PC-9 (cell line): ENCODE measurements at regions not wholly inside any gene's neighbourhood (a gene's known extent, or its start where the extent isn't known, plus 50 kb on each side); places are given as distances from the start of the nearest gene placed in this dataset.
"Not testable (repeated sequence)": the region's sequence is repeated elsewhere in the genome, so short reads cannot be mapped to it uniquely, and the experiment has no call there.

Source experiments
- BruUV-seq: library from RNA; stranded (reverse); fragments of 400-500 nt; replicated peaks from 2 replicates; lab custom pipeline; 2021; lab: Mats Ljungman, UMichigan
- CTCF ChIA-PET: fragments of 300-600 bp; sonication (Branson Sonifier 250); formaldehyde crosslinking; loops from one replicate; lab custom pipeline; 2022; ENCODE audit warnings: antibody characterized with exemption; lab: Charles Lee
- POLR2A ChIA-PET: fragments of 300-600 bp; sonication (Branson Sonifier 250); formaldehyde crosslinking; loops from one replicate; lab custom pipeline; 2022; ENCODE audit warnings: antibody characterized with exemption; ENCODE audit not compliant: unreplicated experiment; lab: Charles Lee
- DNase-seq, 2 experiments: peaks; one replicate each; pipeline versions ENCODE4 v3.0.0 to v3.0.0-alpha.2; 2015 to 2022; ENCODE audit warnings: mixed read lengths in 1 of 2
- H2AFZ ChIP-seq: fragments of 200-600 bp; sonication (generic); 2 replicates; pipeline ENCODE4 v1.8.1; 2017; ENCODE audit warnings: antibody characterized with exemption
- H3F3A ChIP-seq: fragments of 200-600 bp; sonication (generic); 2 replicates; pipeline ENCODE4 v1.8.1; 2017; ENCODE audit warnings: antibody characterized with exemption, mild to moderate bottlenecking, low read depth; ENCODE audit not compliant: insufficient read depth
- H3K27ac ChIP-seq: fragments of 200-600 bp; sonication (generic); 2 replicates; pipeline ENCODE4 v1.6.1; 2016; ENCODE audit warnings: mixed run types
- H3K27me3 ChIP-seq: fragments of 200-600 bp; sonication (generic); 2 replicates; pipeline ENCODE4 v1.6.1; 2016; ENCODE audit warnings: low read depth, mixed run types; ENCODE audit not compliant: insufficient read depth
- H3K36me3 ChIP-seq: fragments of 200-600 bp; sonication (generic); 2 replicates; pipeline ENCODE4 v1.6.1; 2016; ENCODE audit warnings: low read depth, mixed run types
- H3K4me1 ChIP-seq: fragments of 200-600 bp; sonication (generic); replicated peaks from 2 replicates; pipeline ENCODE4 v1.6.1; 2016; ENCODE audit warnings: mixed run types; ENCODE audit not compliant: insufficient read depth
- H3K4me2 ChIP-seq: fragments of 200-600 bp; sonication (generic); 2 replicates; pipeline ENCODE4 v1.6.1; 2017; ENCODE audit warnings: mixed run types
- H3K4me3 ChIP-seq: fragments of 200-600 bp; sonication (generic); 2 replicates; pipeline ENCODE4 v1.6.1; 2016; ENCODE audit warnings: mixed run types
- H3K79me2 ChIP-seq: fragments of 200-600 bp; sonication (generic); 2 replicates; pipeline ENCODE4 v1.6.1; 2017; ENCODE audit warnings: low read depth, mixed run types
- H3K9me2 ChIP-seq: fragments of 200-600 bp; sonication (generic); 2 replicates; pipeline ENCODE4 v1.8.1; 2017; ENCODE audit warnings: mild to moderate bottlenecking; ENCODE audit not compliant: insufficient read depth
- H3K9me3 ChIP-seq: fragments of 200-600 bp; sonication (generic); 2 replicates; pipeline ENCODE4 v1.8.1; 2016; ENCODE audit warnings: low read depth; ENCODE audit not compliant: insufficient read depth
- H4K20me1 ChIP-seq: fragments of 200-600 bp; sonication (generic); 2 replicates; pipeline ENCODE4 v1.8.1; 2017; ENCODE audit not compliant: insufficient read depth
- EZH2 ChIP-seq: fragments of 200-600 bp; sonication (generic); IDR thresholded peaks from 2 replicates; pipeline ENCODE4 v1.8.0; 2017; ENCODE audit warnings: antibody characterized with exemption, low read depth
- intact Hi-C: fragments of 100-400 bp; cut with micrococcal nuclease; formaldehyde crosslinking; loops from one replicate; pipeline ENCODE4 v1.10.0; 2022; ENCODE audit not compliant: unreplicated experiment
- TF ChIP-seq, protein P1 (sequence below): fragments of 200-600 bp; sonication (generic); conservative IDR thresholded peaks from 2 replicates; pipeline ENCODE4 v1.6.1; 2017; ENCODE audit warnings: mixed run types, antibody characterized with exemption, mild to moderate bottlenecking, moderate library complexity

DNA sequence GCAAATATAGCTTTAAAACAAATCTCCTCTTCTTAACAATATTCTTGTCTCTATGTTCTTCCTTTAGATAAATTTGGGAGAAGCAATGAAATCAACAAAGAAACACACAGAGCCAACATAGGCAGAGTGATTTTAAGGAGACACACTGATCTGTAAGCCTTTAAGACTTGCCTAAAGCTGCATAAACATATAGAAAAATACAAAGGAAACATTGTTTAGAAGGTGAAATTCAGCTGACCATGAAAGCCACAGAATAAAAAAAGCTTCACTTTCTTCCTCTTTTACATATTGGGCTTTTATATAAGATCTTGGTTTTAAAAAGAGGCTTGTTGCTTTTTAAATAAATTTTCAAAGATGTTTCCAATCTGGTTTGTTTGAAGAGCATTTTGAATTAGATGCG is 1277.5 kb downstream of the EFNA5 start:
- CTCF ChIA-PET: no interaction called here
- TF ChIP-seq, protein P1, sequence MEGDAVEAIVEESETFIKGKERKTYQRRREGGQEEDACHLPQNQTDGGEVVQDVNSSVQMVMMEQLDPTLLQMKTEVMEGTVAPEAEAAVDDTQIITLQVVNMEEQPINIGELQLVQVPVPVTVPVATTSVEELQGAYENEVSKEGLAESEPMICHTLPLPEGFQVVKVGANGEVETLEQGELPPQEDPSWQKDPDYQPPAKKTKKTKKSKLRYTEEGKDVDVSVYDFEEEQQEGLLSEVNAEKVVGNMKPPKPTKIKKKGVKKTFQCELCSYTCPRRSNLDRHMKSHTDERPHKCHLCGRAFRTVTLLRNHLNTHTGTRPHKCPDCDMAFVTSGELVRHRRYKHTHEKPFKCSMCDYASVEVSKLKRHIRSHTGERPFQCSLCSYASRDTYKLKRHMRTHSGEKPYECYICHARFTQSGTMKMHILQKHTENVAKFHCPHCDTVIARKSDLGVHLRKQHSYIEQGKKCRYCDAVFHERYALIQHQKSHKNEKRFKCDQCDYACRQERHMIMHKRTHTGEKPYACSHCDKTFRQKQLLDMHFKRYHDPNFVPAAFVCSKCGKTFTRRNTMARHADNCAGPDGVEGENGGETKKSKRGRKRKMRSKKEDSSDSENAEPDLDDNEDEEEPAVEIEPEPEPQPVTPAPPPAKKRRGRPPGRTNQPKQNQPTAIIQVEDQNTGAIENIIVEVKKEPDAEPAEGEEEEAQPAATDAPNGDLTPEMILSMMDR: no peak
- POLR2A ChIA-PET: no interaction called here
- Histone ChIP-seq H3F3A (peaks cover 11% of the 10 kb centered on the region; the same call in 1 of the 2 replicates), H3K4me3 (no peak overlapping the region), H2AFZ (no peak overlapping the region), H3K27ac (no peak overlapping the region), H3K4me2 (no peak overlapping the region), H3K36me3 (no peaks in the 10 kb centered on the region), H3K79me2 (no peaks in the 10 kb centered on the region), H4K20me1 (no peaks in the 10 kb centered on the region), H3K27me3 (no peaks in the 10 kb centered on the region), H3K9me3 (peaks cover 4% of the 10 kb centered on the region; the same call in 1 of the 2 replicates), H3K4me1 (peaks cover 14% of the 10 kb centered on the region), H3K9me2 (no peaks in the 10 kb centered on the region; the same call in 1 of the 2 replicates)
- intact Hi-C loops: no loop called here
- no TSS peak for BruUV-seq
- no peak for DNase-seq

DNA sequence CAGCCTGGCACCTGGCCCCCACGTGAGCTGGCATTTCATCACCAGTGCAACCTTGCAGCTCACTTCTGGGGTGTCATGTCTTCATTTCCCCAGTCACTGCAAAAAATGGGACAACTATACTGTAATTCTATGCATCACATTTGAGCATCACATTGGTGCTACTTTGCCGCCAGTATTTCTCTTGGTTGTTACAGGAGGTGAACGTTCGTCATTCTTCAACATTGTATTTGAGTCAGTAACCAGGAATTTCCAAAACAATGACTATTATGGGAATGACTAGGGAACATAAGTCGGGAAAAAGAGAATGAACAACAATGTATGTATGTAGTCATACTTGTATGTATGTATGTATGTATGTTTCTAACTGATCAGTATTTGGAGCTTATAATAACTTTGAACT is 1278.0 kb downstream of the EFNA5 start:
- Histone ChIP-seq H3F3A (peaks cover 6% of the 10 kb centered on the region; the same call in 1 of the 2 replicates), H3K79me2 (no peaks in the 10 kb centered on the region), H3K27ac (no peak overlapping the region), H3K9me3 (no peaks in the 10 kb centered on the region), H3K4me2 (no peak overlapping the region), H3K4me3 (no peak overlapping the region), H4K20me1 (no peaks in the 10 kb centered on the region), H3K27me3 (no peaks in the 10 kb centered on the region), H3K4me1 (peaks cover 9% of the 10 kb centered on the region), H2AFZ (no peak overlapping the region), H3K9me2 (no peaks in the 10 kb centered on the region; the same call in 1 of the 2 replicates), H3K36me3 (no peaks in the 10 kb centered on the region)
- POLR2A ChIA-PET: no interaction called here
- no peak for DNase-seq
- BruUV-seq: no TSS peak
- intact Hi-C loops: no loop called here
- TF ChIP-seq, protein P1: no peak
- TF ChIP-seq EZH2: no peak
- CTCF ChIA-PET: no interaction called here

DNA sequence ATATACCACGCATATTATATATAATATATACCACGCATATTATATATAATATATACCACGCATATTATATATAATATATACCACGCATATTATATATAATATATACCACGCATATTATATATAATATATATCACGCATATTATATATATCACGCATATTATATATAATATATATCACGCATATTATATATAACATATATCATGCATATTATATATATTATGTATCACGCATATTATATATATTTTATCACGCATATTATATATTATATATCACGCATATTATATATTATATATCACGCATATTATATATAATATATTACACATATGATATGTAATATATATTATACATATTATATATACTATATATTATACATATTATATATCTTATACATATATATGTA is 1283.0 kb downstream of the EFNA5 start:
- H3K36me3 ChIP-seq, H2AFZ ChIP-seq, BruUV-seq, H3K4me1 ChIP-seq, POLR2A ChIA-PET, H3K9me2 ChIP-seq, DNase-seq, CTCF ChIA-PET, H4K20me1 ChIP-seq, H3F3A ChIP-seq, H3K9me3 ChIP-seq, intact Hi-C loops, H3K4me3 ChIP-seq, H3K27me3 ChIP-seq, H3K4me2 ChIP-seq, H3K27ac ChIP-seq, H3K79me2 ChIP-seq: not testable (repeated sequence)

DNA sequence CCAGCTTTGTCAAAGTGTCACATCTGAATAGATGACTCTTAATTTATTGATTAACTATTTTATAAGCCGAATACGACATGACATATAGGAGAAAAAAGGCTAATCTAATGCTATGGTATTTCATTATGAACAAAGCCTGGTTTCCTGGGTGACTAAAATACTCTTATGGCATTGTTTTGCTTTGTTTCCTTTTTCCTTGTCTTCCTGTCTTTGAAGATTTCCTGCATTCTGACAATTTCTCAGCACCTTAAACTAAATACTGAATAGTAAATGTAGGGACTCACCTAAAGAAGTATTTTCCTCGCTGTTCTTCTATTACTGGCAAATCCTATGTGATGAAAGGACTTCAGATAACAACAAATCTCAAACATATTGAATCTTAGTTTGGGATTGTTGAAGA is 1284.5 kb downstream of the EFNA5 start:
- CTCF ChIA-PET: no interaction called here
- intact Hi-C loops: no loop called here

More for the DNA sequence above, 1284.5 kb downstream of the EFNA5 start:
- no peak overlapping the region for H3K4me2 ChIP-seq
- H3K4me3 ChIP-seq: no peak overlapping the region
- H3K9me3 ChIP-seq: no peaks in the 10 kb centered on the region
- H4K20me1 ChIP-seq: no peaks in the 10 kb centered on the region
- no peaks in the 10 kb centered on the region for H3K27me3 ChIP-seq
- H3K79me2 ChIP-seq: no peaks in the 10 kb centered on the region
- POLR2A ChIA-PET: no interaction called here
- H3K9me2 ChIP-seq: no peaks in the 10 kb centered on the region; the same call in 1 of the 2 replicates
- H3F3A ChIP-seq: no peaks in the 10 kb centered on the region
- no peak for DNase-seq
- H2AFZ ChIP-seq: 0 out of 2 replicates have a peak overlapping the region, but pooled peaks have one; percentile 31
- H3K27ac ChIP-seq: no peak overlapping the region
- H3K4me1 ChIP-seq: no peaks in the 10 kb centered on the region
- H3K36me3 ChIP-seq: no peaks in the 10 kb centered on the region
- no peak for TF ChIP-seq EZH2
- TF ChIP-seq, protein P1: no peak
- BruUV-seq: no TSS peak
